ENCODE measurements at regions not wholly inside any gene's neighbourhood (a gene's known extent, or its start where the extent isn't known, plus 50 kb on each side); places are given as distances from the start of the nearest gene placed in this dataset.
"Not testable (repeated sequence)": the region's sequence is repeated elsewhere in the genome, so short reads cannot be mapped to it uniquely, and the experiment has no call there.

DNA sequence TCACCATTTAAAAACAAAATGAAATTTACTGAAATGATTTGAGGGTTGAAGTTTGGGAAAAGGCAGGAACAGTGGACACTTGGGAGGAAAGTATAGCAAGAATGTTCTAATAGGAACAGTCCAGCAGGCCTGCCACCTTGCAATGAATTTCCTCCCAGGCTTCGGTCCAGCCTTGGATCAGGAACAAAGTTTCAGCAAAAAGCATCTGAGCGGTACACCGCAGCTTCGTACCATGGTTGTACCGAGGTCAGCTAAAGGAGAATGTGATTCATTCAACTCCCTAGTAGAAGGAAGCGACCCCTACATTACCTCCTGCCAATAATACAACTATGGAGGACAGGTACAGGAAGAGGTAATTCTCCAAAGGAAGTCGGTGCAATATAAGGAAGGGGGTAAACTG, 111.4 kb downstream of the ENC1 start:
- H3K4me3 ChIP-seq (ENCODE audit: low read length in 3 of 3) = no peak overlapping the region
- H3K4me1 ChIP-seq (ENCODE audit: control insufficient read depth in 2 of 3, insufficient read depth in 2 of 3, low read depth in 1 of 3, low read length in 3 of 3) = no peaks in the 10 kb centered on the region
- intact Hi-C loops (cut with DNase I) = no loop called here
- no peak overlapping the region for H3K27ac ChIP-seq (ENCODE audit: low read depth in 2 of 2, low read length in 2 of 2)
- H3K27me3 ChIP-seq (ENCODE audit: control insufficient read depth, insufficient read depth, low read length) = no peaks in the 10 kb centered on the region
- FAIRE-seq (no peak), DNase-seq (no peak)
- H3K9ac ChIP-seq (ENCODE audit: low read length in 3 of 3) = no peak overlapping the region
- TF ChIP-seq, protein P1, sequence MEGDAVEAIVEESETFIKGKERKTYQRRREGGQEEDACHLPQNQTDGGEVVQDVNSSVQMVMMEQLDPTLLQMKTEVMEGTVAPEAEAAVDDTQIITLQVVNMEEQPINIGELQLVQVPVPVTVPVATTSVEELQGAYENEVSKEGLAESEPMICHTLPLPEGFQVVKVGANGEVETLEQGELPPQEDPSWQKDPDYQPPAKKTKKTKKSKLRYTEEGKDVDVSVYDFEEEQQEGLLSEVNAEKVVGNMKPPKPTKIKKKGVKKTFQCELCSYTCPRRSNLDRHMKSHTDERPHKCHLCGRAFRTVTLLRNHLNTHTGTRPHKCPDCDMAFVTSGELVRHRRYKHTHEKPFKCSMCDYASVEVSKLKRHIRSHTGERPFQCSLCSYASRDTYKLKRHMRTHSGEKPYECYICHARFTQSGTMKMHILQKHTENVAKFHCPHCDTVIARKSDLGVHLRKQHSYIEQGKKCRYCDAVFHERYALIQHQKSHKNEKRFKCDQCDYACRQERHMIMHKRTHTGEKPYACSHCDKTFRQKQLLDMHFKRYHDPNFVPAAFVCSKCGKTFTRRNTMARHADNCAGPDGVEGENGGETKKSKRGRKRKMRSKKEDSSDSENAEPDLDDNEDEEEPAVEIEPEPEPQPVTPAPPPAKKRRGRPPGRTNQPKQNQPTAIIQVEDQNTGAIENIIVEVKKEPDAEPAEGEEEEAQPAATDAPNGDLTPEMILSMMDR (IDR thresholded peaks at IDR 0.05; ENCODE audit: borderline replicate concordance, extremely low read depth, insufficient read depth) = no peak
- no peaks in the 10 kb centered on the region for H3K36me3 ChIP-seq (ENCODE audit: control insufficient read depth in 2 of 3, insufficient read depth in 3 of 3, low read length in 3 of 3)
- H3K9me3 ChIP-seq (ENCODE audit: control insufficient read depth in 2 of 3, insufficient read depth in 1 of 3, low read length in 3 of 3) = peaks cover 0 to 7% (median 0%) of the 10 kb centered on the region in 3 donors

GRCh38 chr5:74526111-74526510, 114.4 kb downstream of the ENC1 start:
- DNase-seq (no peak), FAIRE-seq (no peak)
- intact Hi-C loops (cut with DNase I) = no loop called here
- H3K27me3 ChIP-seq (ENCODE audit: control insufficient read depth, insufficient read depth, low read length) = no peaks in the 10 kb centered on the region
- no peak overlapping the region for H3K27ac ChIP-seq (ENCODE audit: low read depth in 2 of 2, low read length in 2 of 2)
- no peaks in the 10 kb centered on the region for H3K9me3 ChIP-seq (ENCODE audit: control insufficient read depth in 2 of 3, insufficient read depth in 1 of 3, low read length in 3 of 3)
- TF ChIP-seq, protein P1 (IDR thresholded peaks at IDR 0.05; ENCODE audit: borderline replicate concordance, extremely low read depth, insufficient read depth) = no peak
- no peaks in the 10 kb centered on the region for H3K36me3 ChIP-seq (ENCODE audit: control insufficient read depth in 2 of 3, insufficient read depth in 3 of 3, low read length in 3 of 3)
- H3K9ac ChIP-seq (ENCODE audit: low read length in 3 of 3) = no peak overlapping the region
- H3K4me1 ChIP-seq (ENCODE audit: control insufficient read depth in 2 of 3, insufficient read depth in 2 of 3, low read depth in 1 of 3, low read length in 3 of 3) = no peaks in the 10 kb centered on the region
- no peak overlapping the region for H3K4me3 ChIP-seq (ENCODE audit: low read length in 3 of 3)

DNA sequence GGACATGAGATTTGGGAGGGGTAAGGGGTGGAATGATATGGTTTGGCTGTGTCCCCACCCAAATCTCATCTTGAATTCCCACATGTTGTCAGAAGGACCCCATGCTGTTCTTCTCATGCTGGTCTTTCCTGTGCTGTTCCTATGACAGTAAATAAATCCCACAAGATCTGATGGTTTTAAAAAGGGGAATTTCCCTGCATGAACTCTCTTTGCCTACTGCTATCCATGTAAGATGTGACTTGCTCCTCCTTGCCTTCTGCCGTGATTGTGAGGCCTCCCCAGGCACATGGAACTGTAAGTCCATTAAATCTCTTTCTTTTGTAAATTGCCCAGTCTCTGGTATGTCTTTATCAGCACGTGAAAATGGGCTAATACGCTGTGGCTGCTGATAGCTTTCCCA, 115.8 kb downstream of the ENC1 start:
- H3K36me3 ChIP-seq (ENCODE audit: control insufficient read depth in 2 of 3, insufficient read depth in 3 of 3, low read length in 3 of 3); H3K27me3 ChIP-seq (ENCODE audit: control insufficient read depth, insufficient read depth, low read length); H3K27ac ChIP-seq (ENCODE audit: low read depth in 2 of 2, low read length in 2 of 2); intact Hi-C loops (cut with DNase I); H3K4me3 ChIP-seq (ENCODE audit: low read length in 3 of 3); H3K9ac ChIP-seq (ENCODE audit: low read length in 3 of 3); DNase-seq; H3K9me3 ChIP-seq (ENCODE audit: control insufficient read depth in 2 of 3, insufficient read depth in 1 of 3, low read length in 3 of 3); FAIRE-seq; H3K4me1 ChIP-seq (ENCODE audit: control insufficient read depth in 2 of 3, insufficient read depth in 2 of 3, low read depth in 1 of 3, low read length in 3 of 3): not testable (repeated sequence)

- FAIRE-seq; intact Hi-C loops (cut with DNase I); H3K9ac ChIP-seq (ENCODE audit: low read length in 3 of 3); H3K4me3 ChIP-seq (ENCODE audit: low read length in 3 of 3); H3K27ac ChIP-seq (ENCODE audit: low read depth in 2 of 2, low read length in 2 of 2); H3K36me3 ChIP-seq (ENCODE audit: control insufficient read depth in 2 of 3, insufficient read depth in 3 of 3, low read length in 3 of 3); H3K27me3 ChIP-seq (ENCODE audit: control insufficient read depth, insufficient read depth, low read length); H3K4me1 ChIP-seq (ENCODE audit: control insufficient read depth in 2 of 3, insufficient read depth in 2 of 3, low read depth in 1 of 3, low read length in 3 of 3); DNase-seq; H3K9me3 ChIP-seq (ENCODE audit: control insufficient read depth in 2 of 3, insufficient read depth in 1 of 3, low read length in 3 of 3): not testable (repeated sequence)
Measured at GRCh38 chr5:74523698-74524097, 116.8 kb downstream of the ENC1 start.

DNA sequence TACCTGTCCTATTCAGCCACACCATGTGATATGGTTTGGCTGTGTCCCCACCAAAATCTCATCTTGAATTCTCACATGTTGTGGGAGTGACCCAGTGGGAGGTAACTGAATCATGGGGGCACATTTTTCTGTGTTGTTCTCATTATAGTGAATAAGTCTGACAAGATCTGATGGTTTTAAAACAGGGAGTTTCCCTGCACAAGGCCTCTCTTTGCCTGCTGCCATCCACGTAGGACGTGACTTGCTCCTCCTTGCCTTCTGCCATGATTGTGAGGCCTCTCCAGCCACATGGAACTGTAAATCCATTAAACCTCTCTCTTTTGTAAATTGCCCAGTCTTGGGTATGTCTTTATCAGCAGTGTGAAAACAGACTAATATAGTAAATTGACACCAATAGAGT, 117.7 kb downstream of the ENC1 start:
- H3K36me3 ChIP-seq (ENCODE audit: control insufficient read depth in 2 of 3, insufficient read depth in 3 of 3, low read length in 3 of 3); H3K27me3 ChIP-seq (ENCODE audit: control insufficient read depth, insufficient read depth, low read length); intact Hi-C loops (cut with DNase I); H3K4me3 ChIP-seq (ENCODE audit: low read length in 3 of 3); H3K4me1 ChIP-seq (ENCODE audit: control insufficient read depth in 2 of 3, insufficient read depth in 2 of 3, low read depth in 1 of 3, low read length in 3 of 3); H3K27ac ChIP-seq (ENCODE audit: low read depth in 2 of 2, low read length in 2 of 2); H3K9ac ChIP-seq (ENCODE audit: low read length in 3 of 3); H3K9me3 ChIP-seq (ENCODE audit: control insufficient read depth in 2 of 3, insufficient read depth in 1 of 3, low read length in 3 of 3); DNase-seq; FAIRE-seq: not testable (repeated sequence)

Data from kidney (tissue), 13 donors.